ENCODE measurements at regions not wholly inside any gene's neighbourhood (a gene's known extent, or its start where the extent isn't known, plus 50 kb on each side); places are given as distances from the start of the nearest gene placed in this dataset.

GRCh38 chr3:28949580-28949979, 331.3 kb upstream of the RBMS3 start:
- no peaks in the 10 kb centered on the region for H4K20me1 ChIP-seq (replicated peaks; ENCODE audit: insufficient read depth)
- H2AFZ ChIP-seq, result no peak overlapping the region
- H3K4me3 Mint-ChIP-seq, result no peak overlapping the region
- no peaks in the 10 kb centered on the region for H3K4me1 Mint-ChIP-seq
- DNase-seq (ENCODE audit: low spot score) (no peak), ATAC-seq (no peak)
- no peaks in the 10 kb centered on the region for H3K9me3 Mint-ChIP-seq
- H3K4me1 ChIP-seq (ENCODE audit: insufficient read depth), result 0 out of 2 replicates have a peak, but pooled peaks cover 3% of the 10 kb centered on the region
- no peak overlapping the region for H3K27ac ChIP-seq (ENCODE audit: low read depth)
- H3K27ac Mint-ChIP-seq, result no peak overlapping the region
- H3K27me3 ChIP-seq (ENCODE audit: insufficient read depth), result no peaks in the 10 kb centered on the region
- no peaks in the 10 kb centered on the region for H3K36me3 Mint-ChIP-seq (ENCODE audit: low read depth)
- H3K79me2 ChIP-seq (replicated peaks; ENCODE audit: insufficient read depth), result no peaks in the 10 kb centered on the region
- H3F3A ChIP-seq (replicated peaks; ENCODE audit: low read depth), result no peaks in the 10 kb centered on the region
- no peaks in the 10 kb centered on the region for H3K27me3 Mint-ChIP-seq (ENCODE audit: insufficient read depth, low read depth, poor library complexity)
- TF ChIP-seq NANOG (IDR thresholded peaks at IDR 0.05; ENCODE audit: borderline replicate concordance), result no peak
- TF ChIP-seq, protein P1, sequence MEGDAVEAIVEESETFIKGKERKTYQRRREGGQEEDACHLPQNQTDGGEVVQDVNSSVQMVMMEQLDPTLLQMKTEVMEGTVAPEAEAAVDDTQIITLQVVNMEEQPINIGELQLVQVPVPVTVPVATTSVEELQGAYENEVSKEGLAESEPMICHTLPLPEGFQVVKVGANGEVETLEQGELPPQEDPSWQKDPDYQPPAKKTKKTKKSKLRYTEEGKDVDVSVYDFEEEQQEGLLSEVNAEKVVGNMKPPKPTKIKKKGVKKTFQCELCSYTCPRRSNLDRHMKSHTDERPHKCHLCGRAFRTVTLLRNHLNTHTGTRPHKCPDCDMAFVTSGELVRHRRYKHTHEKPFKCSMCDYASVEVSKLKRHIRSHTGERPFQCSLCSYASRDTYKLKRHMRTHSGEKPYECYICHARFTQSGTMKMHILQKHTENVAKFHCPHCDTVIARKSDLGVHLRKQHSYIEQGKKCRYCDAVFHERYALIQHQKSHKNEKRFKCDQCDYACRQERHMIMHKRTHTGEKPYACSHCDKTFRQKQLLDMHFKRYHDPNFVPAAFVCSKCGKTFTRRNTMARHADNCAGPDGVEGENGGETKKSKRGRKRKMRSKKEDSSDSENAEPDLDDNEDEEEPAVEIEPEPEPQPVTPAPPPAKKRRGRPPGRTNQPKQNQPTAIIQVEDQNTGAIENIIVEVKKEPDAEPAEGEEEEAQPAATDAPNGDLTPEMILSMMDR (conservative IDR thresholded peaks at IDR 0.05; ENCODE audit: low read depth in 2 of 2), result no peak
- TF ChIP-seq EZH2 (IDR thresholded peaks at IDR 0.05; ENCODE audit: low read depth, unreplicated experiment), result no peak
- no peak for TF ChIP-seq ZNF462 (CRISPR knock-in tag; IDR thresholded peaks at IDR 0.05)
- TF ChIP-seq STAT1 (IDR thresholded peaks at IDR 0.05; ENCODE audit: unreplicated experiment), result no peak
- no peak for TF ChIP-seq ETS1 (IDR thresholded peaks at IDR 0.05)
- H3K9me2 ChIP-seq (ENCODE audit: insufficient read depth), result 0 out of 2 replicates have a peak, but pooled peaks cover 4% of the 10 kb centered on the region
- H3K36me3 ChIP-seq (ENCODE audit: insufficient read depth), result no peaks in the 10 kb centered on the region
- no peak overlapping the region for H3K4me2 ChIP-seq
- H3K4me3 ChIP-seq, result no peak overlapping the region
